B cell (primary cell): ENCODE measurements at regions not wholly inside any gene's neighbourhood (a gene's known extent, or its start where the extent isn't known, plus 50 kb on each side); places are given as distances from the start of the nearest gene placed in this dataset.

Experiments
- ATAC-seq: fragments of 200-7000 bp; cut with Tn5 transposase; one replicate; pipeline ENCODE4 v1.10.0; 2021; ENCODE audit warnings: low read depth, mild to moderate bottlenecking, moderate number of reproducible peaks, moderate library complexity
- CTCF ChIA-PET: fragments of 350-600 bp; sonication (Branson Sonifier 250); formaldehyde crosslinking; loops from one replicate; lab custom pipeline; 2021; ENCODE audit warnings: antibody characterized with exemption, inconsistent platforms; lab: Charles Lee
- POLR2A ChIA-PET: fragments of 350-600 bp; sonication (Branson Sonifier 250); formaldehyde crosslinking; loops from one replicate; lab custom pipeline; 2021; ENCODE audit warnings: antibody characterized with exemption; lab: Charles Lee
- DNase-seq: peaks from one replicate; pipeline ENCODE4 v3.0.0; 2013
- H2AFZ ChIP-seq: 2 replicates; pipeline ENCODE4 v1.6.1; 2012; ENCODE audit warnings: mild to moderate bottlenecking, low read depth, low read length; ENCODE audit not compliant: insufficient read depth, poor library complexity, severe bottlenecking
- H3K27ac ChIP-seq, 2 donors: 1 replicate in 1 of 2; 2 replicates in 1 of 2; pipeline ENCODE4 v1.5.1; 2012 to 2013; ENCODE audit warnings: low read length in 2 of 2, mild to moderate bottlenecking in 2 of 2, moderate library complexity in 1 of 2
- H3K27me3 ChIP-seq, 4 experiments: fragments of 200-600 bp in 1 of 4; sonication (generic) in 1 of 4; replicated peaks in 1 of 4; 1 replicate in 2 of 4; 2 replicates in 2 of 4; pipeline versions ENCODE4 v1.6.1 to v1.7.0; 2013 to 2016; ENCODE audit warnings: low read length in 3 of 4, mild to moderate bottlenecking in 2 of 4, mixed read lengths in 1 of 4, moderate library complexity in 1 of 4; ENCODE audit not compliant: insufficient read depth in 4 of 4, control insufficient read depth in 3 of 4; ENCODE audit errors: control extremely low read depth in 1 of 4
- H3K36me3 ChIP-seq, 2 experiments: replicated peaks in 1 of 2; 1 replicate in 1 of 2; 2 replicates in 1 of 2; pipeline versions ENCODE4 v1.6.1 to v1.7.1; 2013; ENCODE audit warnings: low read length in 1 of 2; ENCODE audit not compliant: insufficient read depth in 2 of 2, control insufficient read depth in 1 of 2; ENCODE audit errors: control extremely low read depth in 1 of 2, extremely low read depth in 1 of 2
- H3K4me1 ChIP-seq, 2 donors: fragments of 200-600 bp in 1 of 2; sonication (generic) in 1 of 2; 1 replicate in 1 of 2; 2 replicates in 1 of 2; pipeline versions ENCODE4 v1.5.1 to v1.6.1; 2013 to 2017; ENCODE audit warnings: low read length in 2 of 2; ENCODE audit not compliant: control insufficient read depth in 2 of 2, insufficient read depth in 2 of 2
- H3K4me2 ChIP-seq: replicated peaks from 2 replicates; pipeline ENCODE3; 2012; ENCODE audit warnings: mild to moderate bottlenecking, low read depth, low read length; ENCODE audit not compliant: poor library complexity, severe bottlenecking
- H3K4me3 ChIP-seq, 5 experiments: fragments of 200-600 bp in 1 of 5; sonication (generic) in 1 of 5; 1 replicate in 3 of 5; 2 replicates in 2 of 5; pipeline versions ENCODE4 v1.5.1 to v1.7.0; 2011 to 2016; ENCODE audit warnings: low read length in 4 of 5, mild to moderate bottlenecking in 4 of 5, low read depth in 2 of 5, control low read depth in 1 of 5, moderate library complexity in 1 of 5; ENCODE audit not compliant: insufficient read depth in 1 of 5; ENCODE audit errors: control extremely low read depth in 1 of 5, extremely low read depth in 1 of 5
- H3K79me2 ChIP-seq: fragments of 200-600 bp; sonication (generic); one replicate; pipeline ENCODE4 v1.6.0; 2016; ENCODE audit warnings: low read length; ENCODE audit not compliant: control insufficient read depth, insufficient read depth
- H3K9ac ChIP-seq: fragments of 200-600 bp; sonication (generic); 2 replicates; pipeline ENCODE4 v1.6.1; 2017; ENCODE audit warnings: mild to moderate bottlenecking, low read length, moderate library complexity
- H3K9me3 ChIP-seq, 3 donors: one replicate each; pipeline versions ENCODE4 v1.6.1 to v1.7.1; 2013; ENCODE audit warnings: low read length in 2 of 3; ENCODE audit not compliant: control insufficient read depth in 2 of 3, insufficient read depth in 1 of 3; ENCODE audit errors: control extremely low read depth in 1 of 3
- H4K20me1 ChIP-seq: 2 replicates; pipeline ENCODE4 v1.6.0; 2012; ENCODE audit warnings: mild to moderate bottlenecking, low read length; ENCODE audit not compliant: insufficient read depth, control insufficient read depth, poor library complexity, severe bottlenecking
- H3K27ac Mint-ChIP-seq: one replicate; pipeline ENCODE4 v1.8.0; 2021; ENCODE audit warnings: mixed read lengths
- H3K27me3 Mint-ChIP-seq: one replicate; pipeline ENCODE4 v1.8.0; 2021; ENCODE audit warnings: mixed read lengths
- H3K4me1 Mint-ChIP-seq: one replicate; pipeline ENCODE4 v1.8.0; 2021; ENCODE audit warnings: mixed read lengths
- H3K4me3 Mint-ChIP-seq: one replicate; pipeline ENCODE4 v1.8.0; 2021; ENCODE audit warnings: mixed read lengths
- H3K9me3 Mint-ChIP-seq: one replicate; pipeline ENCODE4 v1.8.0; 2022; ENCODE audit warnings: mixed read lengths; ENCODE audit not compliant: insufficient read depth
- EZH2 ChIP-seq: IDR thresholded peaks from 2 replicates; pipeline ENCODE4 v1.6.1; 2012; ENCODE audit warnings: borderline replicate concordance, low read depth, mild to moderate bottlenecking, moderate library complexity, low read length; ENCODE audit not compliant: insufficient read depth, poor library complexity, severe bottlenecking
- WGBS: methylation state at CpG from one replicate; pipeline ENCODE4 v1.1.5; 2013; ENCODE audit warnings: missing lambda C conversion rate; ENCODE audit not compliant: insufficient coverage; 5-methylcytosine and 5-hydroxymethylcytosine counted together
- intact Hi-C: fragments of 100-400 bp; cut with micrococcal nuclease; formaldehyde crosslinking; loops from one replicate; pipeline ENCODE4 v1.10.0; 2022
- TF ChIP-seq, protein P1 (sequence below): fragments of 200-600 bp; IDR thresholded peaks from one replicate; pipeline ENCODE4 v1.8.0; 2022; ENCODE audit warnings: antibody characterized with exemption, mild to moderate bottlenecking

DNA sequence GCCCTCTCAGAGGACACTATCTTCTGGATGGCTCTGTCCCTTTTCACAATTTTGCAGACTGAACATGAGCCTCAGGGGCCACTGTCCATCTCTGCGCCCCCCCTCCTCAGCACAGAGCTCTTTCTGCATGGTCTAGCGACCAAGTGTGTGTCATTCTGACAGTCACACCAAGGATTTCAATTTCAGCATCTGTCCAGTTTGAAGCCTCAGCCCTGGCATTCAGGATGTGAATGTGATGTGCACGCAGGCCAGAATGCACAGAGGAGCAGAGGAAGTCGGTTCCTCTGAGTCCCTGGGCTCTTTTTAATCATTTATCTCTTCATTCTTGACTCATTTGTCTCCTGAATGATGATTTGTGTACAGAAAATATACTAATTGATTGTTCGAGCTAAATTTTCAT, 102.0 kb upstream of the PWP1 start:
- Histone ChIP-seq H2AFZ (no peak overlapping the region), H3K4me1 (no peaks in the 10 kb centered on the region), H3K79me2 (no peaks in the 10 kb centered on the region), H3K27ac (no peak overlapping the region), H3K9ac (no peak overlapping the region), H3K4me2 (no peak overlapping the region), H3K27me3 (no peaks in the 10 kb centered on the region), H4K20me1 (no peaks in the 10 kb centered on the region), H3K36me3 (no peaks in the 10 kb centered on the region), H3K9me3 (peaks cover 0 to 18% (median 4%) of the 10 kb centered on the region in 3 donors), H3K4me3 (no peak overlapping the region)
- Mint-ChIP-seq H3K9me3 (peaks cover 5% of the 10 kb centered on the region), H3K27me3 (peaks cover 4% of the 10 kb centered on the region), H3K4me3 (no peak overlapping the region), H3K27ac (no peak overlapping the region), H3K4me1 (no peaks in the 10 kb centered on the region)
- POLR2A ChIA-PET = no interaction called here
- WGBS = 93% methylated on average over 2 of the region's 5 CpGs
- TF ChIP-seq, protein P1, sequence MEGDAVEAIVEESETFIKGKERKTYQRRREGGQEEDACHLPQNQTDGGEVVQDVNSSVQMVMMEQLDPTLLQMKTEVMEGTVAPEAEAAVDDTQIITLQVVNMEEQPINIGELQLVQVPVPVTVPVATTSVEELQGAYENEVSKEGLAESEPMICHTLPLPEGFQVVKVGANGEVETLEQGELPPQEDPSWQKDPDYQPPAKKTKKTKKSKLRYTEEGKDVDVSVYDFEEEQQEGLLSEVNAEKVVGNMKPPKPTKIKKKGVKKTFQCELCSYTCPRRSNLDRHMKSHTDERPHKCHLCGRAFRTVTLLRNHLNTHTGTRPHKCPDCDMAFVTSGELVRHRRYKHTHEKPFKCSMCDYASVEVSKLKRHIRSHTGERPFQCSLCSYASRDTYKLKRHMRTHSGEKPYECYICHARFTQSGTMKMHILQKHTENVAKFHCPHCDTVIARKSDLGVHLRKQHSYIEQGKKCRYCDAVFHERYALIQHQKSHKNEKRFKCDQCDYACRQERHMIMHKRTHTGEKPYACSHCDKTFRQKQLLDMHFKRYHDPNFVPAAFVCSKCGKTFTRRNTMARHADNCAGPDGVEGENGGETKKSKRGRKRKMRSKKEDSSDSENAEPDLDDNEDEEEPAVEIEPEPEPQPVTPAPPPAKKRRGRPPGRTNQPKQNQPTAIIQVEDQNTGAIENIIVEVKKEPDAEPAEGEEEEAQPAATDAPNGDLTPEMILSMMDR = no peak
- TF ChIP-seq EZH2 = no peak
- intact Hi-C loops = no loop called here
- CTCF ChIA-PET = interaction anchor here (0.9 kb wide), 1 partner anchor 22 kb away, joined by 3 read pairs; no protein-coding TSS in a partner anchor
- ATAC-seq = no peak
- no peak for DNase-seq

DNA sequence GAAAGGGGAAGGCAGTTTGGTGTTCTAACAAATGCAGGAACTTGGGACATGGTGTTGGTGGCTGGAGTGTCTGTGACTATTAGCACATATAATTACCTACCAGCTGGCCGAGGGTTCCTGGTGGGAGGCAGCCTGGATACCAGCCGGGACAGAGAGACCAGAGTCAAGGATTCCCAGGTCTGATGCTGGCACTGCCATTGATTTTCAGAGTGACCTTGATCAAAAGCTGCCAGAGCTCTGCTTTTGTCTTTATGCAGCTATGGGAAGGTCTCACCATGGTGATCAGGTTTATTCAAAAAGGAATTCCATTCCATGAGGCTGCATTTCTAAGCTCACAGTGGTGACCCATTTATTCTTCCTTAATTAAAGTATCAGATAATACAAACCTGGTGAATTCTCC, 101.0 kb upstream of the PWP1 start:
- no peak overlapping the region for H3K4me3 Mint-ChIP-seq
- no peak overlapping the region for H3K27ac Mint-ChIP-seq
- ChIA-PET CTCF (interaction anchor here (1.5 kb wide), 2 partner anchors 13 to 22 kb away, joined by 4 to 5 read pairs; no protein-coding TSS in a partner anchor), POLR2A (no interaction called here)
- Histone ChIP-seq H3K9me3 (peaks cover 0 to 19% (median 4%) of the 10 kb centered on the region in 3 donors), H3K36me3 (no peaks in the 10 kb centered on the region), H3K27me3 (no peaks in the 10 kb centered on the region), H2AFZ (no peak overlapping the region), H3K4me1 (no peaks in the 10 kb centered on the region), H3K4me3 (no peak overlapping the region), H4K20me1 (no peaks in the 10 kb centered on the region), H3K79me2 (no peaks in the 10 kb centered on the region), H3K9ac (no peak overlapping the region), H3K27ac (no peak overlapping the region), H3K4me2 (no peak overlapping the region)
- ATAC-seq (no peak), DNase-seq (no peak)
- intact Hi-C loops = no loop called here
- peaks cover 4% of the 10 kb centered on the region for H3K27me3 Mint-ChIP-seq
- 82% methylated on average over 2 of the region's 2 CpGs for WGBS
- H3K4me1 Mint-ChIP-seq = no peaks in the 10 kb centered on the region
- H3K9me3 Mint-ChIP-seq = peaks cover 5% of the 10 kb centered on the region
- no peak for TF ChIP-seq EZH2
- TF ChIP-seq, protein P1 = no peak
